Activated T-cell treated with anti-CD3 and anti-CD28 coated beads for 24 hours (primary cell): ENCODE measurements at regions not wholly inside any gene's neighbourhood (a gene's known extent, or its start where the extent isn't known, plus 50 kb on each side); places are given as distances from the start of the nearest gene placed in this dataset.
A peak's percentile ranks its signal among the peaks of the same experiment; 100 is the strongest.

Source experiments
- DNase-seq: peaks from one replicate; pipeline ENCODE4 v3.0.0-alpha.2; 2020; ENCODE audit warnings: low read depth

DNA sequence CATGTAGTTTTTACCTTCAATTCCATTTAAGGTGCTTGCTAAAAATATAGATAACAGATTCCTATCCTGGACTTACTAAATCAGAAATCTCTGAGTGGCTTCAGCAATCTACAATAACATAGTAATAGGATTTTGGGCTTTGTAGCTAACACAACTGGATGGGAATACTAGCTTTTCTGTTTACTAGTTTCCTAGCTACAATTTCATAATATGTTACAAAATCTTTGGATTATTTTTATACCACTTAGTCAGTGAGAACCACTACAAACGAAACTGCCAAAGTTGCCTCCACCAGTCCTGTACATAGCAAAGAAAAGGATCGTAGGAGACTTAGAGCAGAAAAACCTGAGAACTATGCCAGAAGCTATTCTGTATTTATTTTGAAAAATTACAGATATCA lies 87.7 kb upstream of the ANO3 start:
- DNase-seq: no peak

DNA sequence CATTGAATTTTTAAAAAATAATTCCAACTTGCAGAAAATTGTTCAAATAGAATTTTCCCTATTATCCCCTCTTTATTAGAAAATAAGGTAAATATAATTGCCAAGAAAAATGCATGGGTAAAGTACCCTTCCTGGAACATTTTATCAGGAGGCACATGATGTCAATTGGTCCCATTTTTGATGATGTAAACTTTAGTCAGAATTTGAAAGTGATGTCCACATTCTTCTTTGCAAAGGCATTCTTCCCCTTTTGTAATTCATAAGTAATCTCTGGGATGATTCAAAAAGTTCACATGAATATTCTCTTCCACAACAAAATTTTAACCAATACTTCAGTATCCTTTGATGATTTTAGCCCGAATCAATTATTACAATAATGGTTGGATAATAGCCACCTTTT lies 86.9 kb upstream of the ANO3 start:
- no peak for DNase-seq

DNA sequence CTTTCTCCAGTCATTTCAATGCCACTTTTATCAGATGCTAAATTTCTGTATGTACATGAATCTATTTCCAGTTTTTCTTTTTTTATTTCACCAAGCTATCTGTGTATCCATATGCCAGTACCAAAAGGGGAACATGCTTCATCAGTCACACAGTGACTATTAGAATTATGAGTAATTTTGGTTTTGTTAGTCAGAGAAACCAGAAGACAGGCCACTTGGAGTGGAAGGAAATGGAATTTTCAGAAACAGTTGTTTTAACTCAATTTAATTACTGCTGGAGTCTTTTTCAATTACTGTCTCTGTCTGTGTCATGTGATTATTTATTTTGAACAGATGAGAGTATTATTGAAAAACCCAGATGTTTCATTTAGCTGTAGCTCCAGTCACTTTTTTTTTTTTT lies 84.6 kb upstream of the ANO3 start:
- DNase-seq: no peak

DNA sequence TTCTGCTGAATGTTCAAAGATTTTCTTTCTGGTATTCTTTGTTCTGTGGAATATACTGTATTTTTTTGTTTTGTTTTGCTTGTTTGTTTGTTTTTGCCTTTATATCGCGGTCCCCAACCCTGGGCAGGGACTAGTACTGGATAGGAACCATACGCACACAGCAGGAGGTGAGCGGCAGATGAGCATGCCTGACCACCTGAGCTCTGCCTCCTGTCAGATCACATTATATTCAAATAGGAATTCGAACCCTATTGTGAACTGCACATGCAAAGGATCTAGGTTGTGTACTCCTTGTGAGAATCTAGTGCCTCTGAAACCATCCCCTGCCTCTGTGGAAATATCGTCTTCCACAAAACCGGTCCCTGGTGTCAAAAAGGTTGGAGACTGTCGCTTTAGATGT lies 83.3 kb upstream of the ANO3 start:
- no peak for DNase-seq

DNA sequence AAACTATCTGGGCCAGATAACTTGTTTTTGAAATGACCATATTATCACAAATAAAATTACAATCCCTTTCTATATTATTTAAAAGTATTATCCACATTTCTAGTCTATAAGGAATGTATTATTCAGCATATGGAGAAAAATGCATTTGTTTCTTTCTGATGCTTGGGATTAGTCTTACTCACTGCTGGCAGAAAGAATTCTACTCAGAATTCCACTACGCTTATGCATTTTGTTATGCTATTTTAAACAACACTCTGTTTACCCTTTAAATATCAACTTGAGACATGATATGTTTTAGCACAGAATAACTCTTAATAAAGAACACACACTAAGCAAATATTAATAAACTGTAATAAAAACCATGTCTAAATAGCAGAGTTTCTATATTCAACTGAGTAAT lies 77.6 kb upstream of the ANO3 start:
- no peak for DNase-seq

DNA sequence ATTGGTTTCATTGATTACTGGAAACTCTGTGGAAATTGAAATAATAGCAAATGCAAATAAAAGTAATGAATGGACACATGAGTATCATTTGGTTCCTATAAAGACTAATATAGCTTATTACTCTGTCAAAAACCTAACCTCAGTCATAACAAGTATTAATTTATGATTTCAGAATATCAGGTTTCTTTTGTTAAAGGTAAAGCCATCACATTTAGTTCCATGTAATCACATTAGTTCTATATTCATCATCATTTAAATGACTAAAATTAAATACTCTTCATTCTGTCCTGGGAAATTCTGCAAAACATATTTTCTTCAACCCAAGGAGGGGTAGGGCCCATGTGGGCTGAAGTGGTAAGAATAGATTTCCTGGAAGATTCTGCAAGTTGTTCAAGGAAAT lies 68.2 kb upstream of the ANO3 start:
- no peak for DNase-seq

DNA sequence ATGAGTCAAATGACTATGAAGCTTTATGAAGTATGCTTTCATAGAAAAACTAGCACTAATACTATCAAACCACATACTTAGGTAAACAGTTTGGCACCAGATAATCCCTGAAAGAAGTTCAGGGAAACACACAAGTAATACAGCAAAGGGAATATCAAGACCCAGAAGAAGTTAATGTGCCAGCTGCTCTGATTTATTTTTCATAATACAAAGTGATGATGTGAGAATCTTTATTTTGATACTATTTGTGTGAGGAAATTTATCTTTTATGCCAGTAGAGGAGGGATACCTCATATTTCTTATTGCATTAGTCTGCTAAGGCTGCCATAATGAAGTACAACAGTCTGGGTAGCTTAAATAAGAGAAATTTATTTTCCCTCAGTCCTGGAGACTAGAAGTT lies 67.7 kb upstream of the ANO3 start:
- no peak for DNase-seq

DNA sequence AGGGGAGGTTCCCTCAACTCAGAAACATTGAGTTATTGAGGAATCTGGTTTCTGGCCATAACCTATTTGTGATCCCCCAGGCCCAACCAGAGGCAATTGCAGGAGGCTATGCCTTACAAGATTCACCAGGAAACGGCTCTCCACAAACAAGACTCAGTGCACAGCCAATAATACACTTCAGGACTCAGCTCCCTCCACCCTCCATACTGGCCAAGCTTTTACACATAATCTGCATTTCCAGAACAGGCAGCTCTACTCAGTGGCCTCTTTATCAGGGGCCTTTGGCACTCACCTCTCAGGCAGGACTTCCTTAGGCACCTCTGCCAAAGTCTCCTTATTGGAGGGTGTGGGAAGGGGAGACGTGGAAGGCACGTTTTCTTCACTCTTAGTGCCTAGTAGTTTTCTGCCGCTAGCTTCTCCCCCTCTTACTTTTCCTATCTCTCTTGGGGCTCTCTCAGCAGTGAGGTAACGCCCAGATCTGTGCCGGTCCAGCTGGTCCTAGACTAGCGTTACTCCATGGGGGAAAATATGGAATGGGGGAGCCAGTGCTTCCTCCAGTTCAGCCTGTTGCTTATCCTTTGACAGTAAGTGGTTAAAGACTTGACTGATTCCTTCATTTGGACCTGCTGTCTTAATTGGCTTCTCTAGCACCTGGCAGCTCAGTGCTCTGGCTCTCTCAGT lies 62.8 kb upstream of the ANO3 start:
- no peak for DNase-seq

DNA sequence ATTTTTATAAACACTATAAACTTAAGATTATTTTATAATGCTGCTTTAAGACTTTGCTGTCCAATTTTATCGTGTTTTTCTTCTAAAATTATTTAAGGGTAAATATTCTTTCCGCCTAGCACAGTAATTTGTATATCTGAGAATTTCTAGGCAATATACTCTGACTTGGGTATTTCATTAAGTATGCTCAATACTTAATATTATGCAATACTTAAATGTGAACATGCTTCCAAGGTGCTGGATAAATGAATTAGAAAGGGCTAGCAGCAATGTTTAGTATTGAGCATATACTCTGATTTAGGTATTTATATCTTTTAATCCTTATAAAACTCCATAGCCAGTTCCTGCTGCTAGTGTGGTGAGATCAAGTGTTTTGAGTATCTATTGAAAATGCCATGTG lies 60.3 kb upstream of the ANO3 start:
- no peak for DNase-seq

DNA sequence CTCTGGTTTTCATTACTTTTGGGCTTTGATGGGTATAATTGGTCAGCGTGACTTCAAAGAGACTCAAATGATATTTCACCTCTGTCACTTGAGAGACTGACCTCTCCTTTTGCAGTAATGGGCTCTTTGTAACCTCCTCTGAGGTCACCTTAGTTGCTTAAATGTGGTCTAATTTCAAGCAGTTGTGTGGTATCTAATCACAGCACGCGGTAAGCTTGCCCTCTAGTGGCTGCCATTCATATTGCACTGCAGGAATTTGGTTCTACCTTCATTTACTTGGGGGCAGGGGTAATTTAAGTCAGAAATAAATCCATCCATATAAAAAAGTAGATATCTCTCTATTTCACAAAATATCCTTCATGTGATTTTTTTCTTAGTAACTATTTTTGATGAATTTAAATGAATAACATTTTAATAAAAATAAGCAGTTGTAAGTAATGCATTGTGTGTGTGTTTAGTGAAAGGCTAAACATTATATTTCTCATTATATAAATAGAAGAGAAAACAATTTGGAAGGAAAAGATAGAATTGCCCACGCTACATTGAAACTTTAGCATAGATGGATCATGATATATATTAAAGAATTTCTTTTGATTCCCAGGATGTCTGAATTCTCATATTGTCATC lies 55.0 kb upstream of the ANO3 start:
- peak; percentile 14 for DNase-seq

DNA sequence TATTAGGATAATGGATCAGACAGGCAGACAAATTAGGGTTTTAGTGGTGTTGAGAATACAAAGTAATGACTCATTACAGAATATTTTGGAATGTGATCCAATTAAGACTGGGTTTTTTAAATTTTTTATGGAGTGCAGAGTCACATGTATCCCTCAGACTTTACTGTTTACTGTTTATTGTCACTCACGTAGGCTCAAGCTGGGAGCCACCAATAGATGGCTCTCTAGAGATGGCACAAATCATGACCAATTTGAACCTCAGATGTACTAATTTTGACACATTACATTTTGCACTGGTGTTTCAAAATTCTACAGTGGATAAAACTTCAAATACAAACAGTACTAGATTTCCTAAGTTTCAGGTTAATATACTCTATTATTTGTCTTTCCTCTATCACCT lies 53.6 kb upstream of the ANO3 start:
- DNase-seq: no peak
